ENCODE measurements at regions not wholly inside any gene's neighbourhood (a gene's known extent, or its start where the extent isn't known, plus 50 kb on each side); places are given as distances from the start of the nearest gene placed in this dataset.
A peak's percentile ranks its signal among the peaks of the same experiment; 100 is the strongest.

- no peak for DNase-seq
These were observed 237.8 kb upstream of the DAPK1 start for GRCh38 chr9:87259543-87260518.

- no peak for DNase-seq
These were observed 234.4 kb upstream of the DAPK1 start for GRCh38 chr9:87263291-87263690.

- DNase-seq = no peak
These were observed 231.0 kb upstream of the DAPK1 start for GRCh38 chr9:87266697-87267096.

GRCh38 chr9:87267251-87268070, 230.2 kb upstream of the DAPK1 start:
- no peak for DNase-seq

DNA sequence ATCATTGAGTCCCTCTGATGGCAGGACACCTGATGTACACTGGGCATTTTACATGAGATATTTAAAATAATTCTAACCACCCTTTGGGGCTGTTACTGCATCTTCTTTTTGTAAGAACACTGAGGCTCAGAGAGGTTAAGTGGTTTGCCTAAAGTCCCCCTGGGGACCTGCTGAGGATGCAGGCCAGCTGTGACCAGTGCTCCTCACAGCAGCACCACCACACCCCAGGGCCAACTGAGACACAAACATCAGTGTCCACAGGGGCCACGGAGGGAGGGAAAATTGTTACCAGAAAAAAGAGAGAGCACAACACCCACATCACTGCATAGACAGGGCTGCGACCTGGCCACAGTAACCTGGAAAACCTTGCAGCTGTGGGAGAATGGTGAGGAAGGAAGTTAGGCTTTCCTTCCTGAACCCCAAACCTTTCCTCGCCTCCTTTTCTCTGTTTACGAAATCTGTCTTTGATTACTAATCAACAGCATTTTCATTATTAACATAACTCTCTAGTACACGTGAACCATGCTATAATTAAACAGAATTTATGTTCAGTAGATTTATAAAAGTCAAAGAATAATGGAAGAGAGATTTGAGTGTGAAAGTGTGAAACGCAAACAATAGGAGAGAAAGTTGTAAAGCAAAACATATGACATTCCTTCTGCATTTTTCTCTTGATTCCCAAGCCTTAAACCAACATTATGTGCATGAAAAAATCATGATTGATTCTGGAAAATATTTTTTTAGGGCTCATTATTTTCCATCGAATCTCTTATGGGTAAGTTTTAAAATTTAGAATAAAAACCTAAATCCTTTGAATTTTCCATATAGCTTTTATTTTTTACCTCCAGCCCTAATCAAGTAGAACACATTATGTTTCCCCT, 228.1 kb upstream of the DAPK1 start:
- no peak for DNase-seq

DNA sequence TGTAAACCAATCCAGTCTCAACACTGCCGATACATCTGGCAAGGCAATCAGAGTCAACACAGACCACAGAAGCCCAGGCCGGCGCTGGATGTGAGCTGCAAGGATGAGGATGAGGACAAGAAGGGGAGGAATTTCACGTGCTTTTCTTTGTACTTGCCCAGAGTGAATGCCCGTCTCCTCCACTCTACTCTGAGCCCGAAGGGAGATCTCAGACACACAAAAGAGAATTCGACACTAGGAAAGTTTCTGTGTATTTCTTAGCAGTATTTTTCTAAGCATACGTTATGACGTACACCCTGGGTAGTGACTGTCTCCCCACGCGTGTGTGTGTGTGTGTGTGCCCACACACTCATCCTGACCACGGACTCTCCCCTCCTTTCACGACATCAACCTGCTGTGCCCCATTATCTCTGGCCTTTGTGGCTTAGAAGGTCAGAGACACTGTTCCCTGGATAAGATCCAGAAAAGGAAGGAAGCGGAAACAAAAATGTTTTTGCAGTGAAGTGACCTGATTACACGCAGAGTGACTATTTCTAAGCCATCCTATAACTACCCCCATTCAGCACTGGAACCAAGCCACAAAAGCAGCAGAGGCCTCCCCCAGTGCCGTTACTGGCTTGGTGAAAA, 227.3 kb upstream of the DAPK1 start:
- no peak for DNase-seq

- no peak for DNase-seq
These were observed 226.8 kb upstream of the DAPK1 start for GRCh38 chr9:87270848-87271234.

GRCh38 chr9:87271696-87272477, 225.8 kb upstream of the DAPK1 start:
- DNase-seq = no peak

GRCh38 chr9:87275047-87275725, 222.5 kb upstream of the DAPK1 start:
- DNase-seq = no peak

DNA sequence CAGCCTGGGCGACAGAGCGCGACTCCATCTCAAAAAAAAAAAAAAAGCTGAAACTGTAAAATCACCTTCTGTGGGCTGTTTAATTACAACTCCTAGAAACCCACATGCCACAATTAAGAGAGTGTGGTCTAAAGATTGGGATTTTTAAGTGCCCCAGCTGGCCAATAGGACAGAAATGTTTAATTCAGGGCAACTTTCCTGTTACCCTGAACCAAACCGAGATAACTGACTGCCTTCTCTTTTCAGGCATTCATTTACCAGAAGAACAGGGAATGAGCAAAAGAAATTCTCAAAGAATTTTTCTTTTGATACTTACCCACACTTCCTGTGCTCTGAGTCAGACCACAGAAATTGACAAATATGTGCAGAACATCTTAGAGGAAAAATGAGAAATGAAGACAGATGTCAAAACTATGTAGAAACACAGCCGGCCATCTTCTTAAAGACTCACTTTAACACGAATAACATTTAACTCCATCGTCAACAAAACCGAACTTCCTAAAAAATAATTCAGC, 221.3 kb upstream of the DAPK1 start:
- DNase-seq = no peak

- DNase-seq = no peak
These were observed 220.8 kb upstream of the DAPK1 start for GRCh38 chr9:87276851-87277261.

- DNase-seq = no peak
These were observed 220.3 kb upstream of the DAPK1 start for GRCh38 chr9:87277346-87277745.

DNA sequence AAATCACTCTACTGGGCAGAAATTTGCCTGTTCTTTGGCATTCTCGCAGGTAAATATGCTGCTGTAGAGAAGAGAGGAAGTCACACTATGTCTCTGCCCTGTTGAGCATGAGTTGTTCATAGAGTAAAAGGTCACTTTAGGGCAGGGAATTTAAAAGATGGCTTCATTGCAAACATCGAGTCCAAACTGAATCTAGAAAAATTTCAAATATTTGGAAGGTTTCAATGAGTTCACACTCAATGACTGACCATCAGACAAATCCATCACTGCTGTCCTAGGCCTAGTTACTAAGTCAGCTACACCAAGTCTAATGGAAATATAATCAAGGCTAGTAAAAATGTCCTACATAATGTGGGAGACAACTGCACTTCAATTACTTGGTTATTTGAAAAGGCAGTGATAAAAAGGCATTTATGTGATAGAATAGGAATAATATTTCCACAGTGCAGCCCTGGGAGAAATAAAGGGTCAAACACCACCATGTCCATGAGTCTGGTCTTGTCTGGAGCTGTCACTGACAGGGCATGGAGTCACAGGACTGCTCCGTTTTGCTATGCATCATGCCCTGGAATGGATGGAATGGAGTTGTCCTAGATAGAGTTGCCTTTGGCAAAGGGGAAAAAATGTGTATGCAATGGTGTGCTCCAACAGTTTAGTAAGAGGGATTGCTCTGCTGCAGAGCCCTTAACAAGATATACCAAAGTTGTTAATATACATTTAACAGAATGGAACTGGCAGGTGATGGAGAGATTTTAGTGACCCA, 218.5 kb upstream of the DAPK1 start:
- no peak for DNase-seq

DNA sequence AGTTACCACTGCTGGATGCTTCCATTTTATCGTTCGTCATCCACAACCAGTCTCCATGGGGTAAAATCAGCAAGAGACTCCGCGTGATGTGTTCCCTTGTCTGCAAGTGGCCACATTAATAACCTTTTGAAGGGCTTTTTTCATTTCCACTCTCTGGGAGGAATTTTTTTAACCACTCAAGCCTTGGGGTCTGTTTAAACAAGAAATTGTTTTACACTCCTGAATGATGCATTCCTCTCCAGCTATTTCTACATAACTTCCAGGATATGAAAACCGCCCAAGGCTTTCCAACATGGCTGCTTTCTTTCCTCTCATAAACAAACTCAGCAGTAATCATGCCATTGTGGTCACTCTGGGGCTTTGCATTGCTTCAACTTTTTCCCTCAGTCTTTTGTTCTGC, 217.2 kb upstream of the DAPK1 start:
- no peak for DNase-seq

GRCh38 chr9:87282538-87282937, 215.1 kb upstream of the DAPK1 start:
- no peak for DNase-seq

DNA sequence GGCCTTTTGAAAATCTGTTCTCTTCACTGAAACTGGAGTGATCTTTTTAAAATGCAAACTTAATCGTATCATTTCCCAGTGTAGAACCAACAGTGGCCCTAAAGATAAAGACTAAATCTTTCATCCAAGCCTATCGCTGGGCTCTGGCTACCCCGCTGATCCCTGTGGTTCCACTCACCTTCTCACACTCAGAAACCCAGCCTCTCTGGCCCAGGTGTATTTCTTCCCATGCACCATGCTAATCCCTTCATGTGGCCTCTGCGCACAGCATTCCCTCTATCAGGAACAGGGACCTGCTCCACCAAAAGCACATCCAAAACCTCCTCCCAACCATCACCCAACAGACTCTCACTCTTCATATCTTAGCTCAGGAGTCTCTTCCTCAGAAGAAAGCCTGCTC, 214.1 kb upstream of the DAPK1 start:
- DNase-seq = no peak

DNA sequence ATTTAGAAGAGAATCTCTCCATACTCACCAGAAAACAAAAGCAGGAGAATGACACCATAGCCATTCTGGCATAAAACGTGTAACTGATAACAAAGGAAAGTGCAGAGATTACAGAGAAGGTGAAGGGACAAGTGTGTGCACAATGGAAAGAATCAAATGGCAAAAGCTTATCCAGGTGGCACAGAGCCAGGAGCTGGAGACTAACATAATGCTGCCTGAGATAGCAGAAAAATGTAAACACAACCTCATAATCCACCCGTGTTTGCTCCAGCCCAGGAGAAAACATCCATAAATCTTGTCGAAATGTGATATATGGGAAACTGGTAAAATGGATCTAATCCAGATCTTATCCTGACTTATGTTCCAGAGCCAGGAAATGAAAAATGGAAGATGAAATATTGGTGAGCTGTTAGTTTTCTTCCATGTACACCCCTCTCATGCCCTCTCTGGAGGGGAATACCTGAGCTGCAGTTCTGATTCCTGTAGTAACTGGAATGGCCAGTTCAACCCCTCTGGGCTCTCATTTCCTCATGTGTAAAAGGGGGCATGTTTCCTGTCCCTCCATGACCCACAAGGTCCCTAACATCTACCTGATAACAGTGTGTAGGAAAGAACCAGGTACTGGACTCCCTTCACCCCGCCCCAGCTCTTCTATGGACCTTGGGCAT, 212.3 kb upstream of the DAPK1 start:
- peak; percentile 28 for DNase-seq

DNA sequence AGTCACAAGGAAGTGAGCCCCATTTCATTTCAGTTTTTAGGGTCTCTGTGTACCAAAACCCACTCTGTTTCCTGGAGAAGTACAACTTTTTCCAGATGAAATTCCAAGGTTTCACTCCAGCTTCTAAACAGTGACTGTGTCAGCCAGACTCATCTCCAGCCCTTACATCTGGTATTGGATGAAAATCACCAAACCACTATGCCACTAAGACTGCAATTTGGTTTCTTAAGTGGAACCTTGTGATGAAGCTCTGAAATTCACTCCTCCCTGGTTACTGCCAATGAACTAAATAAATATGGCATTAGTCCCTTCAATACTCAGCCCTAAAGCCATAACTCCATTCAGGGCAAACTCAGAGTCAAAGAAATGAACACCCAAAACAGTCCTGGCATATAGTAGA, 211.2 kb upstream of the DAPK1 start:
- DNase-seq = no peak

Measured in NCI-H748 treated with DMSO at 0.1 percent for 48 hours (cell line).